A673 (cell line): ENCODE measurements at regions not wholly inside any gene's neighbourhood (a gene's known extent, or its start where the extent isn't known, plus 50 kb on each side); places are given as distances from the start of the nearest gene placed in this dataset.

Source experiments
- BruUV-seq: library from RNA; stranded (reverse); fragments of 400-500 nt; replicated peaks from 2 replicates; lab custom pipeline; 2021; lab: Mats Ljungman, UMichigan
- CTCF ChIA-PET: fragments of 300-600 bp; sonication (Branson Sonifier 250); formaldehyde crosslinking; loops from one replicate; lab custom pipeline; 2022; ENCODE audit warnings: antibody characterized with exemption; lab: Charles Lee
- POLR2A ChIA-PET: fragments of 300-600 bp; sonication (Branson Sonifier 250); formaldehyde crosslinking; loops from one replicate; lab custom pipeline; 2022; ENCODE audit warnings: antibody characterized with exemption; ENCODE audit not compliant: low non-redundant PET; lab: Charles Lee
- DNase-seq: peaks from one replicate; pipeline ENCODE4 v3.0.0-alpha.2; 2015; ENCODE audit warnings: low spot score
- H3K27ac ChIP-seq: fragments of 200-600 bp; sonication (generic); 2 replicates; pipeline ENCODE4 v1.5.1; 2016; ENCODE audit warnings: mixed run types, low read depth, mild to moderate bottlenecking, mixed read lengths, antibody characterized with exemption, low read length; ENCODE audit not compliant: poor library complexity, severe bottlenecking
- H3K27me3 ChIP-seq: fragments of 200-600 bp; sonication (generic); replicated peaks from 2 replicates; pipeline ENCODE4 v1.6.1; 2017; ENCODE audit warnings: mixed run types, low read depth, mild to moderate bottlenecking, mixed read lengths, antibody characterized with exemption, low read length; ENCODE audit not compliant: insufficient read depth, poor library complexity
- H3K36me3 ChIP-seq: fragments of 200-600 bp; sonication (generic); 2 replicates; pipeline ENCODE4 v1.6.1; 2016; ENCODE audit warnings: mixed run types, mild to moderate bottlenecking, mixed read lengths, antibody characterized with exemption, low read length; ENCODE audit not compliant: insufficient read depth, poor library complexity, severe bottlenecking
- H3K4me1 ChIP-seq: fragments of 200-600 bp; sonication (generic); 2 replicates; pipeline ENCODE4 v1.6.1; 2017; ENCODE audit warnings: mixed run types, mild to moderate bottlenecking, mixed read lengths, antibody characterized with exemption, low read length; ENCODE audit not compliant: insufficient read depth, poor library complexity, severe bottlenecking
- H3K4me3 ChIP-seq: fragments of 200-600 bp; sonication (generic); 2 replicates; pipeline ENCODE4 v1.5.1; 2016; ENCODE audit warnings: low read depth, mixed run types, mild to moderate bottlenecking, mixed read lengths, low read length; ENCODE audit not compliant: poor library complexity, severe bottlenecking
- H3K9me3 ChIP-seq: fragments of 200-600 bp; sonication (generic); 2 replicates; pipeline ENCODE4 v1.6.1; 2016; ENCODE audit warnings: mixed run types, low read depth, mild to moderate bottlenecking, mixed read lengths, antibody characterized with exemption, low read length; ENCODE audit not compliant: poor library complexity, severe bottlenecking
- EZH2 ChIP-seq: fragments of 200-600 bp; sonication (generic); IDR thresholded peaks from 2 replicates; pipeline ENCODE4 v1.6.1; 2017; ENCODE audit warnings: borderline replicate concordance, low read depth, mild to moderate bottlenecking, mixed read lengths, antibody characterized with exemption, low read length; ENCODE audit not compliant: poor library complexity, severe bottlenecking
- intact Hi-C: fragments of 100-400 bp; cut with micrococcal nuclease; formaldehyde crosslinking; loops from one replicate; pipeline ENCODE4 v1.10.0; 2022; ENCODE audit not compliant: unreplicated experiment
- TF ChIP-seq, protein P1 (sequence below): fragments of 300-800, 200-600 bp; sonication (generic); conservative IDR thresholded peaks from 2 replicates; pipeline ENCODE4 v1.5.1; 2017; ENCODE audit warnings: low read depth, mild to moderate bottlenecking, antibody characterized with exemption, low read length, moderate library complexity, mixed read lengths

DNA sequence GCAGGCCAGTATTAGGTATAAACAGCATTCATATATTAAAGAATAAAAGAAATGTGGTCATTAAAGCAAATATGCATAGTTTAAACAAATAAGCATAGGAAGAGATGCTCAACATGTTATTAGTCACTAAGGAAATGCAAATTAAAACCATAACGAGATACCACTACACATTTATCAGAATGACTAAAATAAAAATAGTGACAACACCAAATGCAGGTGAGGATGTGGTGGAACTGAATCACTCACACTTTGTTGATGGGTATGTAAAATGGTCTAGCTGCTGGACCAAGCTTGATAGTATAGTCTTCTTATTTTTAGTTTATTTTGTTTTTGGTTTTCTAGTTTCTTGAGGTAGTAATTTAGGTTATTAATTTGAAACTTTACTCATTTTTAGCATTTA is 242.9 kb downstream of the HGF start:
- POLR2A ChIA-PET = no interaction called here
- intact Hi-C loops = no loop called here
- BruUV-seq = no TSS peak
- CTCF ChIA-PET = no interaction called here
- Histone ChIP-seq H3K27ac (no peak overlapping the region), H3K4me1 (no peaks in the 10 kb centered on the region), H3K9me3 (no peaks in the 10 kb centered on the region), H3K27me3 (no peaks in the 10 kb centered on the region), H3K36me3 (no peaks in the 10 kb centered on the region), H3K4me3 (no peak overlapping the region)
- no peak for DNase-seq
- TF ChIP-seq, protein P1, sequence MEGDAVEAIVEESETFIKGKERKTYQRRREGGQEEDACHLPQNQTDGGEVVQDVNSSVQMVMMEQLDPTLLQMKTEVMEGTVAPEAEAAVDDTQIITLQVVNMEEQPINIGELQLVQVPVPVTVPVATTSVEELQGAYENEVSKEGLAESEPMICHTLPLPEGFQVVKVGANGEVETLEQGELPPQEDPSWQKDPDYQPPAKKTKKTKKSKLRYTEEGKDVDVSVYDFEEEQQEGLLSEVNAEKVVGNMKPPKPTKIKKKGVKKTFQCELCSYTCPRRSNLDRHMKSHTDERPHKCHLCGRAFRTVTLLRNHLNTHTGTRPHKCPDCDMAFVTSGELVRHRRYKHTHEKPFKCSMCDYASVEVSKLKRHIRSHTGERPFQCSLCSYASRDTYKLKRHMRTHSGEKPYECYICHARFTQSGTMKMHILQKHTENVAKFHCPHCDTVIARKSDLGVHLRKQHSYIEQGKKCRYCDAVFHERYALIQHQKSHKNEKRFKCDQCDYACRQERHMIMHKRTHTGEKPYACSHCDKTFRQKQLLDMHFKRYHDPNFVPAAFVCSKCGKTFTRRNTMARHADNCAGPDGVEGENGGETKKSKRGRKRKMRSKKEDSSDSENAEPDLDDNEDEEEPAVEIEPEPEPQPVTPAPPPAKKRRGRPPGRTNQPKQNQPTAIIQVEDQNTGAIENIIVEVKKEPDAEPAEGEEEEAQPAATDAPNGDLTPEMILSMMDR = no peak
- no peak for TF ChIP-seq EZH2

DNA sequence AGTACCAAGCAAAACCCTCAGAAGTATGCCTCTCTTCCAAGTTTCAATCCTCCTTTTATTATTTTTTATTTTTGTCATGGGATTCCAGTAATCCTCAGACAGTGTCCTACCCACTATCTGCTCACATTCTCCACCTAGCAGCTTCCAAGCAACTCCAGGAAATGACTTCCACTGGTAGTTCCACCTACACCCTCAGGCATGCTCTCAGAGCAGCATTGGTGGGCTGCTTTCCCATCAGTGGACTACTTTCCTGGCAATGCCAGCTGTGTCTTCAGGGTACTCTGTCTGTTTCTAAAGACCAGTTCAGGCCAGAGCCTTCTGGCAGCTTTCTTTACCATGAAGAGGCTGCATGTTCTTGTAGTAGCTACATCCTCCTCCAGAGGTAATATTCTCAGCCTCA is 244.0 kb downstream of the HGF start:
- ChIA-PET POLR2A (no interaction called here), CTCF (no interaction called here)
- Histone ChIP-seq H3K9me3 (no peaks in the 10 kb centered on the region), H3K27ac (no peak overlapping the region), H3K4me1 (no peaks in the 10 kb centered on the region), H3K36me3 (no peaks in the 10 kb centered on the region), H3K4me3 (no peak overlapping the region), H3K27me3 (no peaks in the 10 kb centered on the region)
- BruUV-seq = no TSS peak
- intact Hi-C loops = no loop called here
- TF ChIP-seq EZH2 = no peak
- TF ChIP-seq, protein P1 = no peak
- no peak for DNase-seq

DNA sequence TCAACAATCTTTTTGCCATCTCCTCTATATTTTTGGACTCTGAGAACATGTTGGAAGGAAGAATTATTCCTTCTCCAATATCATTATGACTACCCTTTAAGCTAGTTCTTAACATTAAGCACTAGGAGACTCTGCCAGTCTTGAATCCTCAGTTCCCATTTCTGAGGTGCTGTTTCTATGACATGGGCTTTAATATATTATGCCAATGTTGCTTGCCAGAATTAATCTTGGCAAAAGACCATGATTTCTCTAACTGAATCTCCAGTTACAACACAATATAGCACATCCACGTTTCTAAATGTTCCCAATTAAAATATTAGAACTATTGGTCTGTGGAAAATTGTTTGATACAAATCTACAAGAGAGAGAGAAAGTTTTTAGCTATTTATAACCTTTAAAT is 250.0 kb downstream of the HGF start:
- no peak for DNase-seq
- Histone ChIP-seq H3K9me3 (no peaks in the 10 kb centered on the region), H3K4me1 (no peaks in the 10 kb centered on the region), H3K27me3 (no peaks in the 10 kb centered on the region), H3K4me3 (no peak overlapping the region), H3K27ac (no peak overlapping the region), H3K36me3 (no peaks in the 10 kb centered on the region)
- ChIA-PET POLR2A (no interaction called here), CTCF (no interaction called here)
- intact Hi-C loops = no loop called here
- BruUV-seq = no TSS peak
- TF ChIP-seq, protein P1 = no peak
- no peak for TF ChIP-seq EZH2

DNA sequence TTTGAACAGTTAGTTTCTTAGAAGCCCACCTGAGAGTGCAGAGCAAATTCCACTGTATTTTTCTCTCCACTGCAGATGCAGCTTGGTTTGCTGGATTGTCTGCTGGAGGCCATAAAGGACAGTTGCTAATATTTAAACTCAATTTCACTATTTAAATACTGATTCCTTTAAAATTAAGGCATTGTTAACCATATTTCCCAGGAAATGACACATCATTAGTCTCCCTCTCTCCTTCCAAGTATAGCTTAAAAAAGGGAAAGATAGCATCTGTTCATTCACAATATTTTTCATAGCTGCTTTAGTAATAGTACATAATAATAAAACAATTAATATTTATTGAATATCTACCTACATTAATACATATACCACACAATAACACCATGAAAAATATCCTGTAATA is 252.9 kb downstream of the HGF start:
- DNase-seq = no peak
- ChIA-PET CTCF (no interaction called here), POLR2A (no interaction called here)
- H3K4me1 ChIP-seq = no peaks in the 10 kb centered on the region
- intact Hi-C loops = no loop called here
- H3K4me3 ChIP-seq = no peak overlapping the region
- H3K27me3 ChIP-seq = no peaks in the 10 kb centered on the region
- H3K36me3 ChIP-seq = no peaks in the 10 kb centered on the region
- no TSS peak for BruUV-seq
- H3K27ac ChIP-seq = no peak overlapping the region
- TF ChIP-seq, protein P1 = no peak
- TF ChIP-seq EZH2 = no peak
- peaks cover 5% of the 10 kb centered on the region for H3K9me3 ChIP-seq
